H1 (cell line): ENCODE measurements at regions not wholly inside any gene's neighbourhood (a gene's known extent, or its start where the extent isn't known, plus 50 kb on each side); places are given as distances from the start of the nearest gene placed in this dataset.

Experiments used
- BACH1 ChIP-seq: IDR thresholded peaks from 2 replicates; pipeline ENCODE4 v1.6.1; 2012; ENCODE audit warnings: low read length, improper control_type of control experiment
- BCL11A ChIP-seq, 2 experiments: IDR thresholded peaks; one replicate each; pipeline ENCODE4 v1.6.1; 2011; ENCODE audit warnings: low read depth in 2 of 2, low read length in 2 of 2, mild to moderate bottlenecking in 2 of 2
- SAP30 ChIP-seq: fragments of 300-600 bp; sonication (generic); IDR thresholded peaks from 2 replicates; pipeline ENCODE4 v1.7.1; 2012; ENCODE audit warnings: low read length, moderate library complexity, mild to moderate bottlenecking, inconsistent platforms; ENCODE audit not compliant: insufficient read depth, insufficient replicate concordance
- TF ChIP-seq, protein P1 (sequence below): fragments of 300-600 bp; sonication (generic); IDR thresholded peaks from 2 replicates; pipeline ENCODE4 v1.7.1; 2012; ENCODE audit warnings: low read length, moderate library complexity, mild to moderate bottlenecking, inconsistent platforms; ENCODE audit not compliant: insufficient replicate concordance

DNA sequence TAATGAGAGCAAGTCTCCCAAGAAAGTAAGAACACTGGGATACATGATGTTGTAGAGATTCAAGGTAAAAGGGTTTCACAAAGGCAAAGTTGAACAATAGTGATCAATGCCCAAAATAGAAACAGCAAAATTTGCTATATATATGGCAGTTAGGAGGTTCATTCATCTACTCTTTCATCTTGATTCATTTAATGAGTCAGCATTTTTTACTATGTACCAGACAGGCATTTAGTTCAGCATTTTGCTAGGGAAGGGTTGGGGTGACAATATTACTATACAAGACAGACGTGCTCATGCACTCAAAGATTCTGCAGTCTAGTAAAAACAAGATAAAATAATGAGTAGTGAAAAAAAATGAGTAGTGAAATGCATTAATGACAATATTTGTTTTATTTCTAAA, 264.9 kb upstream of the LMO3 start (continued):
- TF ChIP-seq, protein P1, sequence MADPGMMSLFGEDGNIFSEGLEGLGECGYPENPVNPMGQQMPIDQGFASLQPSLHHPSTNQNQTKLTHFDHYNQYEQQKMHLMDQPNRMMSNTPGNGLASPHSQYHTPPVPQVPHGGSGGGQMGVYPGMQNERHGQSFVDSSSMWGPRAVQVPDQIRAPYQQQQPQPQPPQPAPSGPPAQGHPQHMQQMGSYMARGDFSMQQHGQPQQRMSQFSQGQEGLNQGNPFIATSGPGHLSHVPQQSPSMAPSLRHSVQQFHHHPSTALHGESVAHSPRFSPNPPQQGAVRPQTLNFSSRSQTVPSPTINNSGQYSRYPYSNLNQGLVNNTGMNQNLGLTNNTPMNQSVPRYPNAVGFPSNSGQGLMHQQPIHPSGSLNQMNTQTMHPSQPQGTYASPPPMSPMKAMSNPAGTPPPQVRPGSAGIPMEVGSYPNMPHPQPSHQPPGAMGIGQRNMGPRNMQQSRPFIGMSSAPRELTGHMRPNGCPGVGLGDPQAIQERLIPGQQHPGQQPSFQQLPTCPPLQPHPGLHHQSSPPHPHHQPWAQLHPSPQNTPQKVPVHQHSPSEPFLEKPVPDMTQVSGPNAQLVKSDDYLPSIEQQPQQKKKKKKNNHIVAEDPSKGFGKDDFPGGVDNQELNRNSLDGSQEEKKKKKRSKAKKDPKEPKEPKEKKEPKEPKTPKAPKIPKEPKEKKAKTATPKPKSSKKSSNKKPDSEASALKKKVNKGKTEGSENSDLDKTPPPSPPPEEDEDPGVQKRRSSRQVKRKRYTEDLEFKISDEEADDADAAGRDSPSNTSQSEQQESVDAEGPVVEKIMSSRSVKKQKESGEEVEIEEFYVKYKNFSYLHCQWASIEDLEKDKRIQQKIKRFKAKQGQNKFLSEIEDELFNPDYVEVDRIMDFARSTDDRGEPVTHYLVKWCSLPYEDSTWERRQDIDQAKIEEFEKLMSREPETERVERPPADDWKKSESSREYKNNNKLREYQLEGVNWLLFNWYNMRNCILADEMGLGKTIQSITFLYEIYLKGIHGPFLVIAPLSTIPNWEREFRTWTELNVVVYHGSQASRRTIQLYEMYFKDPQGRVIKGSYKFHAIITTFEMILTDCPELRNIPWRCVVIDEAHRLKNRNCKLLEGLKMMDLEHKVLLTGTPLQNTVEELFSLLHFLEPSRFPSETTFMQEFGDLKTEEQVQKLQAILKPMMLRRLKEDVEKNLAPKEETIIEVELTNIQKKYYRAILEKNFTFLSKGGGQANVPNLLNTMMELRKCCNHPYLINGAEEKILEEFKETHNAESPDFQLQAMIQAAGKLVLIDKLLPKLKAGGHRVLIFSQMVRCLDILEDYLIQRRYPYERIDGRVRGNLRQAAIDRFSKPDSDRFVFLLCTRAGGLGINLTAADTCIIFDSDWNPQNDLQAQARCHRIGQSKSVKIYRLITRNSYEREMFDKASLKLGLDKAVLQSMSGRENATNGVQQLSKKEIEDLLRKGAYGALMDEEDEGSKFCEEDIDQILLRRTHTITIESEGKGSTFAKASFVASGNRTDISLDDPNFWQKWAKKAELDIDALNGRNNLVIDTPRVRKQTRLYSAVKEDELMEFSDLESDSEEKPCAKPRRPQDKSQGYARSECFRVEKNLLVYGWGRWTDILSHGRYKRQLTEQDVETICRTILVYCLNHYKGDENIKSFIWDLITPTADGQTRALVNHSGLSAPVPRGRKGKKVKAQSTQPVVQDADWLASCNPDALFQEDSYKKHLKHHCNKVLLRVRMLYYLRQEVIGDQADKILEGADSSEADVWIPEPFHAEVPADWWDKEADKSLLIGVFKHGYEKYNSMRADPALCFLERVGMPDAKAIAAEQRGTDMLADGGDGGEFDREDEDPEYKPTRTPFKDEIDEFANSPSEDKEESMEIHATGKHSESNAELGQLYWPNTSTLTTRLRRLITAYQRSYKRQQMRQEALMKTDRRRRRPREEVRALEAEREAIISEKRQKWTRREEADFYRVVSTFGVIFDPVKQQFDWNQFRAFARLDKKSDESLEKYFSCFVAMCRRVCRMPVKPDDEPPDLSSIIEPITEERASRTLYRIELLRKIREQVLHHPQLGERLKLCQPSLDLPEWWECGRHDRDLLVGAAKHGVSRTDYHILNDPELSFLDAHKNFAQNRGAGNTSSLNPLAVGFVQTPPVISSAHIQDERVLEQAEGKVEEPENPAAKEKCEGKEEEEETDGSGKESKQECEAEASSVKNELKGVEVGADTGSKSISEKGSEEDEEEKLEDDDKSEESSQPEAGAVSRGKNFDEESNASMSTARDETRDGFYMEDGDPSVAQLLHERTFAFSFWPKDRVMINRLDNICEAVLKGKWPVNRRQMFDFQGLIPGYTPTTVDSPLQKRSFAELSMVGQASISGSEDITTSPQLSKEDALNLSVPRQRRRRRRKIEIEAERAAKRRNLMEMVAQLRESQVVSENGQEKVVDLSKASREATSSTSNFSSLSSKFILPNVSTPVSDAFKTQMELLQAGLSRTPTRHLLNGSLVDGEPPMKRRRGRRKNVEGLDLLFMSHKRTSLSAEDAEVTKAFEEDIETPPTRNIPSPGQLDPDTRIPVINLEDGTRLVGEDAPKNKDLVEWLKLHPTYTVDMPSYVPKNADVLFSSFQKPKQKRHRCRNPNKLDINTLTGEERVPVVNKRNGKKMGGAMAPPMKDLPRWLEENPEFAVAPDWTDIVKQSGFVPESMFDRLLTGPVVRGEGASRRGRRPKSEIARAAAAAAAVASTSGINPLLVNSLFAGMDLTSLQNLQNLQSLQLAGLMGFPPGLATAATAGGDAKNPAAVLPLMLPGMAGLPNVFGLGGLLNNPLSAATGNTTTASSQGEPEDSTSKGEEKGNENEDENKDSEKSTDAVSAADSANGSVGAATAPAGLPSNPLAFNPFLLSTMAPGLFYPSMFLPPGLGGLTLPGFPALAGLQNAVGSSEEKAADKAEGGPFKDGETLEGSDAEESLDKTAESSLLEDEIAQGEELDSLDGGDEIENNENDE, result no peak
- peak; percentile 42; the same call in 1 of the 2 replicates for TF ChIP-seq BACH1
- TF ChIP-seq SAP30, result no peak
- no peak for TF ChIP-seq BCL11A (IDR thresholded peaks at IDR 0.05; ENCODE audit: low read depth in 2 of 2, low read length in 2 of 2)
